Calu3 (cell line): ENCODE measurements at regions not wholly inside any gene's neighbourhood (a gene's known extent, or its start where the extent isn't known, plus 50 kb on each side); places are given as distances from the start of the nearest gene placed in this dataset.

Experiments
- BruUV-seq: library from RNA; stranded (reverse); fragments of 400-500 nt; replicated peaks from 2 replicates; lab custom pipeline; 2021; lab: Mats Ljungman, UMichigan
- CTCF ChIA-PET: fragments of 300-600 bp; sonication (Branson Sonifier 250); formaldehyde crosslinking; loops from one replicate; lab custom pipeline; 2022; ENCODE audit warnings: antibody characterized with exemption; lab: Charles Lee
- DNase-seq: peaks from one replicate; pipeline ENCODE4 v3.0.0; 2022
- H3K27ac Mint-ChIP-seq: one replicate; pipeline ENCODE4 v1.8.0; 2022; ENCODE audit warnings: mixed read lengths; ENCODE audit not compliant: unreplicated experiment
- H3K27me3 Mint-ChIP-seq: one replicate; pipeline ENCODE4 v1.8.0; 2022; ENCODE audit warnings: mixed read lengths; ENCODE audit not compliant: unreplicated experiment
- H3K36me3 Mint-ChIP-seq: one replicate; pipeline ENCODE4 v1.8.0; 2022; ENCODE audit warnings: mild to moderate bottlenecking, moderate library complexity, mixed read lengths; ENCODE audit not compliant: insufficient read depth, unreplicated experiment
- H3K4me1 Mint-ChIP-seq: one replicate; pipeline ENCODE4 v1.8.0; 2022; ENCODE audit warnings: mild to moderate bottlenecking, low read depth, mixed read lengths; ENCODE audit not compliant: unreplicated experiment
- H3K4me3 Mint-ChIP-seq: one replicate; pipeline ENCODE4 v1.8.0; 2022; ENCODE audit warnings: mild to moderate bottlenecking, low read depth, moderate library complexity, mixed read lengths; ENCODE audit not compliant: unreplicated experiment
- H3K9me3 Mint-ChIP-seq: one replicate; pipeline ENCODE4 v1.8.0; 2022; ENCODE audit warnings: low read depth, mixed read lengths; ENCODE audit not compliant: unreplicated experiment
- CTCF ChIP-seq: fragments of 200-600 bp; IDR thresholded peaks from one replicate; pipeline ENCODE4 v1.8.0; 2022; ENCODE audit warnings: antibody characterized with exemption; ENCODE audit not compliant: unreplicated experiment
- intact Hi-C: fragments of 100-400 bp; cut with micrococcal nuclease; formaldehyde crosslinking; loops from one replicate; pipeline ENCODE4 v1.10.0; 2022; ENCODE audit not compliant: unreplicated experiment

- intact Hi-C loops = no loop called here
- no peaks in the 10 kb centered on the region for H3K9me3 Mint-ChIP-seq
- no peak overlapping the region for H3K4me3 Mint-ChIP-seq
- H3K27ac Mint-ChIP-seq = no peak overlapping the region
- TF ChIP-seq CTCF = no peak
- CTCF ChIA-PET = interaction anchor here (0.6 kb wide), 1 partner anchor 78 kb away, joined by 3 read pairs; no protein-coding TSS in a partner anchor
- H3K27me3 Mint-ChIP-seq = no peaks in the 10 kb centered on the region
- DNase-seq = no peak
- peaks cover 19% of the 10 kb centered on the region for H3K4me1 Mint-ChIP-seq
- H3K36me3 Mint-ChIP-seq = no peaks in the 10 kb centered on the region
- BruUV-seq = no TSS peak
These were observed 94.4 kb upstream of the BMP2 start for GRCh38 chr20:6673071-6673470.

DNA sequence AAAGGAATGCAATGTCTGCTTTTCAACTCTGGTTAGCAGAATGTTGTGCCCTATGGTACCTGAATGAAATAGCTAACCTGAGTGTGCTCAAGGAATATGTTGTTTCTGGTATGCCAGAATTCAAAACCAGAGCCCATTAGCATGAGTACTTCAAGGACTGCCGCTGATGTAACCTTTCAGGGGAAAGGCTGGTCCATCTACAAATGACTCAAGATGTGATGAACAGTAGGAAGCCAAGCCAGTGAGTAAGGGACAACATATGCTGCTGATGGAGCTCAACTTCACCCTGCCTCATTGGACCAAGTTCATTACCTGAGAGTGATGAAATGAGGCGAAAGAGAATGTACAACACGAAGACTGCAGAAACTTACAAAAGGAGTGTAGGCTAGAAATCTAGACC lies 95.7 kb upstream of the BMP2 start:
- BruUV-seq = no TSS peak
- no peak for TF ChIP-seq CTCF
- Mint-ChIP-seq H3K9me3 (no peaks in the 10 kb centered on the region), H3K36me3 (no peaks in the 10 kb centered on the region), H3K4me3 (no peak overlapping the region), H3K27ac (no peak overlapping the region), H3K4me1 (peaks cover 19% of the 10 kb centered on the region), H3K27me3 (no peaks in the 10 kb centered on the region)
- CTCF ChIA-PET = interaction anchor here (0.6 kb wide), 1 partner anchor 39 kb away, joined by 3 read pairs; no protein-coding TSS in a partner anchor
- intact Hi-C loops = no loop called here
- no peak for DNase-seq

GRCh38 chr20:6668546-6668945 lies 98.9 kb upstream of the BMP2 start:
- TF ChIP-seq CTCF = no peak
- Mint-ChIP-seq H3K9me3 (no peaks in the 10 kb centered on the region), H3K4me1 (peaks cover 34% of the 10 kb centered on the region), H3K27ac (no peak overlapping the region), H3K4me3 (no peak overlapping the region), H3K27me3 (no peaks in the 10 kb centered on the region), H3K36me3 (no peaks in the 10 kb centered on the region)
- no peak for DNase-seq
- intact Hi-C loops = no loop called here
- CTCF ChIA-PET = no interaction called here
- no TSS peak for BruUV-seq

GRCh38 chr20:6665621-6666355 lies 101.7 kb upstream of the BMP2 start:
- peaks cover 26% of the 10 kb centered on the region for H3K4me1 Mint-ChIP-seq
- no peak for DNase-seq
- no peak overlapping the region for H3K4me3 Mint-ChIP-seq
- intact Hi-C loops = no loop called here
- no peak for TF ChIP-seq CTCF
- no peaks in the 10 kb centered on the region for H3K36me3 Mint-ChIP-seq
- CTCF ChIA-PET = no interaction called here
- BruUV-seq = no TSS peak
- no peak overlapping the region for H3K27ac Mint-ChIP-seq
- H3K27me3 Mint-ChIP-seq = no peaks in the 10 kb centered on the region
- H3K9me3 Mint-ChIP-seq = no peaks in the 10 kb centered on the region
